ENCODE measurements at regions not wholly inside any gene's neighbourhood (a gene's known extent, or its start where the extent isn't known, plus 50 kb on each side); places are given as distances from the start of the nearest gene placed in this dataset.

DNA sequence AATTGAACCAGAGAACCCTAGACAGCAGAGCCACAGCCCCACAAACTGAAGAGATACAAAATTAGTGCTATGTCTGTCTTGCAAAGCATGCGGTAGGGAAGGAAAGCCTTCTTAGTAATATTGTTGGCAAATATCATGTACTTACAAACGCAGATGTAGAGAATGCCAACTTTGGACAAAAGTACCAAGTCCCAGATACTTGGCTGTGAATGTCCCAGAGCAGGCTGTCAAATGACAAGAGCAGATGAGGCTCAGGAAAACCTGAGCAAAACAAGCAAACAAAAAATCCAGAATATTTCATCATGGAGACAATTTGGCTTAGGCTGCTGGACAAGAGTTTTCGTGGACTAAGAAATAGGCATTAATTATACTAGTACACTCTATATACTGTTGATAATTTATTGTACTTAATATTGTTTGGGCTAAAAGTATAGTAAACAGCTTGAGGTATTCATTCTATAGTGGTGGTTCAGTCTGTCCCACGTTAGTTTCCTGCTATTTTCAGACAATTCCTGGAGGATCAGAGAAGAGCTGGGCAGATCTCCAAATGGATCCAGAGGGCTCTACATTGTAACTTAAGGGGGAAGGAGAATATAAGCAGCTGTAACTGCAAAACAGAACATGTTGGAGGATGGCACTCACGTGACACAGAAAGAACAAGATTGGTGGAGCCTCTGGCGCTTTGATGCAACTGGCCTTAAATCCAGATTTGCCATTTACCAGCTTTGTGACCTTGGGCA lies 329.8 kb downstream of the ATP23 start:
- H3K4me3 ChIP-seq (ENCODE audit: low read depth, low read length) = no peak overlapping the region
- FAIRE-seq = no peak
- TF ChIP-seq, protein P1, sequence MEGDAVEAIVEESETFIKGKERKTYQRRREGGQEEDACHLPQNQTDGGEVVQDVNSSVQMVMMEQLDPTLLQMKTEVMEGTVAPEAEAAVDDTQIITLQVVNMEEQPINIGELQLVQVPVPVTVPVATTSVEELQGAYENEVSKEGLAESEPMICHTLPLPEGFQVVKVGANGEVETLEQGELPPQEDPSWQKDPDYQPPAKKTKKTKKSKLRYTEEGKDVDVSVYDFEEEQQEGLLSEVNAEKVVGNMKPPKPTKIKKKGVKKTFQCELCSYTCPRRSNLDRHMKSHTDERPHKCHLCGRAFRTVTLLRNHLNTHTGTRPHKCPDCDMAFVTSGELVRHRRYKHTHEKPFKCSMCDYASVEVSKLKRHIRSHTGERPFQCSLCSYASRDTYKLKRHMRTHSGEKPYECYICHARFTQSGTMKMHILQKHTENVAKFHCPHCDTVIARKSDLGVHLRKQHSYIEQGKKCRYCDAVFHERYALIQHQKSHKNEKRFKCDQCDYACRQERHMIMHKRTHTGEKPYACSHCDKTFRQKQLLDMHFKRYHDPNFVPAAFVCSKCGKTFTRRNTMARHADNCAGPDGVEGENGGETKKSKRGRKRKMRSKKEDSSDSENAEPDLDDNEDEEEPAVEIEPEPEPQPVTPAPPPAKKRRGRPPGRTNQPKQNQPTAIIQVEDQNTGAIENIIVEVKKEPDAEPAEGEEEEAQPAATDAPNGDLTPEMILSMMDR (IDR thresholded peaks at IDR 0.05; ENCODE audit: insufficient read depth, low read length, severe bottlenecking) = no peak
- H3K36me3 ChIP-seq (ENCODE audit: control insufficient read depth, insufficient read depth, low read length) = no peaks in the 10 kb centered on the region
- DNase-seq (ENCODE audit: low read depth) = no peak
- no peaks in the 10 kb centered on the region for H3K27me3 ChIP-seq (ENCODE audit: control insufficient read depth, insufficient read depth, low read length)

DNA sequence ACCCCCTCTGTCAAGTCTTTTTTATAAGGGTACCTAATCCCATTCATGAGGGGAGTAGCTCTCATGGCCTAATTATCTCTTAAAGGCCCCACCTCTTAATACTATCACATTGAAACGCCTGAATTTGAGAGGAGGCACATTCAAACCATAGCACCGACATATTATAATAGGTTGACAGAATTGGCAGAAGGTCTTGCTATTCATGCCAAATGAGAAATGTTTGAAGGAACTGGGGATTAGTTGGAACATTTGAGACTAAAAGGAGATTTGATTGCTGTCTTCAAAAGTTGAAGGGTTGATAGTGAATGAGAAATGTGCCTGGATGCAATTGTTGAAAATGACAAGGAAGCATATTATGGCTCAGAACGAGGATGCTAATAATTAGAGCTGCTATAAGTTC lies 331.1 kb downstream of the ATP23 start:
- TF ChIP-seq, protein P1 (IDR thresholded peaks at IDR 0.05; ENCODE audit: insufficient read depth, low read length, severe bottlenecking) = no peak
- no peaks in the 10 kb centered on the region for H3K36me3 ChIP-seq (ENCODE audit: control insufficient read depth, insufficient read depth, low read length)
- no peak overlapping the region for H3K4me3 ChIP-seq (ENCODE audit: low read depth, low read length)
- FAIRE-seq (no peak), DNase-seq (ENCODE audit: low read depth) (no peak)
- H3K27me3 ChIP-seq (ENCODE audit: control insufficient read depth, insufficient read depth, low read length) = no peaks in the 10 kb centered on the region

DNA sequence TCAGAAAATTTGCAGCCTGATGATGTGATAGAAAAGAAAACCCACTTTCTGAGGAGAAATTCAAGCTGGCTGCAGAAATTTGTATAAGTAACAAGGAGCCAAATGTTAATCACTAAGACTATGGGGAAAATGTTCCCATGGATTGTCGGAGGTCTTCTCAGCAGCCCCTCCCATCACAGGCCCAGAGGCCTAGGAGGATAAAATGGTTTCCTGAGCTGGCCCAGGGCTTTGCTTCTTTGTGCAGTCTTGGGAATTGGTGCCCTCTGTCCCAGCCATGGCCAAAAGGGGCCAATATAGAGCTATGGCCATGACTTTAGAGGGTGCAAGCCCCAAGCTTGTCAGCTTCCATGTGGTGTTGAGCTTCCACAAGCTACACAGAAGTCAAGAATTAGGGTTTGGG lies 335.9 kb downstream of the ATP23 start:
- H3K4me3 ChIP-seq (ENCODE audit: low read depth, low read length) = no peak overlapping the region
- TF ChIP-seq, protein P1 (IDR thresholded peaks at IDR 0.05; ENCODE audit: insufficient read depth, low read length, severe bottlenecking) = no peak
- no peaks in the 10 kb centered on the region for H3K36me3 ChIP-seq (ENCODE audit: control insufficient read depth, insufficient read depth, low read length)
- no peak for DNase-seq (ENCODE audit: low read depth)
- no peak for FAIRE-seq
- no peaks in the 10 kb centered on the region for H3K27me3 ChIP-seq (ENCODE audit: control insufficient read depth, insufficient read depth, low read length)

DNA sequence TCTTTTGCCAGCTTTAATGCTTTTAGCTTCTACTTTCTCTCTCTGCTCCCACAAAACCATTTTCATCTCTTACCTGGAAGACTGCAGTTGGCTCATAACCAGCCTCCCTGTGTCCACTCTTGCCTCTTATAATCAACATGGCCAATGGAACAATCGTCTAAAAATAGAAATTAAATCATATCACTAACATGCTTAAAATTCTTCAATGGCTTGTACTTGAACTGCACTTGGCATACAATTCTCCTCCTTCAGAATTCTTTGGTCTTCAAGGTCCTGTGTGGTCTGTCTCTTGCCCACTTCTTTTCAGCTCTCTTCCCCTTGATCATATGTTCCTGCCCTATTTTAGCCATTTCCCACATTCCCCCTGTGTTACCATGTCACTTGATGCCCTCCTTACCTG lies 342.2 kb downstream of the ATP23 start:
- TF ChIP-seq, protein P1 (IDR thresholded peaks at IDR 0.05; ENCODE audit: insufficient read depth, low read length, severe bottlenecking) = no peak
- DNase-seq (ENCODE audit: low read depth) (no peak), FAIRE-seq (no peak)
- Histone ChIP-seq H3K4me3 (ENCODE audit: low read depth, low read length) (no peak overlapping the region), H3K27me3 (ENCODE audit: control insufficient read depth, insufficient read depth, low read length) (no peaks in the 10 kb centered on the region), H3K36me3 (ENCODE audit: control insufficient read depth, insufficient read depth, low read length) (no peaks in the 10 kb centered on the region)

DNA sequence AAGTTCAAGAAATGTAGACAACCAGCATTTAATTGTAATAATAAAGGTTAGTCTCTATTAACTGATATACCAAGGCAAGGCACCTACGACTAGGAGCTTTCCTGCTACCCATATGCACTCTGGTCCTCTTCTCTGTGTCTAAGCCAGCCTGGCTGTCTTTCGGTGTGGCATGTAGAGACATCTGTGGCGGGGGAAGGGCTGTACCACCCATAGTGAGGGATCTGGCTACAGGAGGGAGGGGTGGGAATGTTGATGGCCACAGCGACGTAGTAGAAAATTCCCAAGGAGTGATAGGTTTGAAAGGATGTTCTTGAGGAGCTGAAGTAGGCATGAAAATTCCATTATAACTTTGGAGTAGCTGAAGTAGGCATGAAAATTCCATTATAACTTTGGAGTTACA lies 344.2 kb downstream of the ATP23 start:
- no peak for FAIRE-seq
- TF ChIP-seq, protein P1 (IDR thresholded peaks at IDR 0.05; ENCODE audit: insufficient read depth, low read length, severe bottlenecking) = no peak
- no peak for DNase-seq (ENCODE audit: low read depth)
- Histone ChIP-seq H3K36me3 (ENCODE audit: control insufficient read depth, insufficient read depth, low read length) (no peaks in the 10 kb centered on the region), H3K27me3 (ENCODE audit: control insufficient read depth, insufficient read depth, low read length) (no peaks in the 10 kb centered on the region), H3K4me3 (ENCODE audit: low read depth, low read length) (no peak overlapping the region)

DNA sequence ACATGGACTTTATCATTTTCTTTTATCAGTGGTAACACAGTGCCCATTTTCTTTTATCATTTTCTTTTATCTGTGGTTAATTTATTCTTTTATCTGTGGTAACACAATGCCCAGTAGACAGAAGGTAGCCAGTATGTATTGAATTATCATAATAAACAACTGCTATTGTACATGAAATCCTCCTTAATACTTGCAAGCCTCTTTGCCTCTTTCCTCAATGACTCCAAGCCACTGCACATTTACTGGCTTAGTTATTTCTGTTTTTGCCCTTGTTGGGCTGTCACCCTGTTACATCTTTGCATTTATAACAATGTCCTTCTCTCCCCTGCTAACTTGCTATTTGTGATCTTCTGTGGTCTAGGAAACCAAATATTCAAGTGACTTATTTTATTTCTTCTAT lies 345.0 kb downstream of the ATP23 start:
- no peak for FAIRE-seq
- TF ChIP-seq, protein P1 (IDR thresholded peaks at IDR 0.05; ENCODE audit: insufficient read depth, low read length, severe bottlenecking) = no peak
- Histone ChIP-seq H3K36me3 (ENCODE audit: control insufficient read depth, insufficient read depth, low read length) (no peaks in the 10 kb centered on the region), H3K27me3 (ENCODE audit: control insufficient read depth, insufficient read depth, low read length) (no peaks in the 10 kb centered on the region), H3K4me3 (ENCODE audit: low read depth, low read length) (no peak overlapping the region)
- no peak for DNase-seq (ENCODE audit: low read depth)

Measured in bronchial epithelial cell (primary cell).